ENCODE measurements at regions not wholly inside any gene's neighbourhood (a gene's known extent, or its start where the extent isn't known, plus 50 kb on each side); places are given as distances from the start of the nearest gene placed in this dataset.

DNA sequence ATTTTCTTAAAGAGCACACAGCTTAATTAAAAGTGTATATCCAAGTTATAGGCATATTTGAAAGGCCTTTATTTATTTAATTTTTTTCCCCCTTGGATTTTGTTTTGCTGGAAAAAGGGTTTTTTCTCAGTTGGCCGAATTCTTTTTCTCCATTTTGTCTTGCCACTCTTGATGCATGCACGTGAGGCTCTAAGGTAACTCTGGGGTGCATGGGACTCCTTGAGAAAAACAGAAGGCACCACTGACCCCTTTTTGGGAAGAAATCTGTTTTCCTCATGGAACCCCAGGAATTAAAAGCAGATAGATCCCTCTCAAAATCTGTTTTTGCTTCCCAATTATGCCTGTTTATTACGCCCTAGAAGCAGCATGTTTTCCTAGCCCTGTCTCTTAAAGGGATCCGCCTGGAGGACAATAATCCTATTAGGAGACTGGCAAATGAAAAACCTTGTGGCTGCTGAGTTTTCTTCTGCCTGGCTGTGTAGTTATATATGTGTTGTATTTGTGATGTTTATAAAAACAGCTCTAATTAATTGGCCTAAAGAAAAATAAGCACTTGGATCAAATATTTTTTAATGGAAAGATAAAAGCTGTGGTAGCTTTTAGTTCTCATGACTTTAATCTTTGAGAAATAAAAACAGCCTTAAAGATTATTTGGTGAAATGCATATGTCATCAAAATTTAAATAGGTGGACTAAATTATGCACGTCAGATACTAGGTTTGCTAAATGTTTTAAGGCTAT, 435.1 kb upstream of the CDH9 start:
- no peak overlapping the region for H3K9ac ChIP-seq (ENCODE audit: low read depth in 1 of 3, low read length in 3 of 3)
- no peak overlapping the region for H3K27ac ChIP-seq (ENCODE audit: low read depth, low read length)
- no peaks in the 10 kb centered on the region for H3K4me1 ChIP-seq (ENCODE audit: control insufficient read depth in 3 of 3, insufficient read depth in 3 of 3, low read length in 3 of 3)
- no peaks in the 10 kb centered on the region for H3K27me3 ChIP-seq (ENCODE audit: control insufficient read depth in 3 of 3, insufficient read depth in 3 of 3, low read length in 3 of 3)
- H3K36me3 ChIP-seq (ENCODE audit: control insufficient read depth in 3 of 3, insufficient read depth in 3 of 3, low read length in 3 of 3): no peaks in the 10 kb centered on the region
- no peak overlapping the region for H3K4me3 ChIP-seq (ENCODE audit: low read length in 3 of 3)
- no peaks in the 10 kb centered on the region for H3K9me3 ChIP-seq (ENCODE audit: control insufficient read depth in 3 of 3, low read length in 3 of 3)

DNA sequence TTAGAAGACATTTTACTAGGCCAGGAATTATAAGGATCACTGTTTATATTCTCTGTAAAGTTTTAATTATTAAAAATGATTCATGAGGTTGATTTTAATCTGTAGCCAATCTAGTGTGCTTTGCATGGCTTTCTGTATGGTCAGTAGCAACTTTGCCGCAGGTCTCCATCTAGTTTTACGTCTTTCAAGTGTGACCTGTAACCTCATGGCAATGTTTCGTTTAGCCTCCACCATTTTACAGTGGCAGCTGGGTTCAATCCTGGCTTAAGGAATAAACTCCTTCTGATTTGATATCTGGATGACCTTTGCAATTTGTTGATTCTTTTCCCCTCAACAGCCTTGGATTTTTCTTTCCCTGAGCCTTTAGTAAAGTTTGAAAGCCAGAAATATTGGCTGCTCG, 434.5 kb upstream of the CDH9 start:
- H3K27me3 ChIP-seq (ENCODE audit: control insufficient read depth in 3 of 3, insufficient read depth in 3 of 3, low read length in 3 of 3): no peaks in the 10 kb centered on the region
- H3K9ac ChIP-seq (ENCODE audit: low read depth in 1 of 3, low read length in 3 of 3): no peak overlapping the region
- H3K36me3 ChIP-seq (ENCODE audit: control insufficient read depth in 3 of 3, insufficient read depth in 3 of 3, low read length in 3 of 3): no peaks in the 10 kb centered on the region
- H3K4me1 ChIP-seq (ENCODE audit: control insufficient read depth in 3 of 3, insufficient read depth in 3 of 3, low read length in 3 of 3): no peaks in the 10 kb centered on the region
- H3K4me3 ChIP-seq (ENCODE audit: low read length in 3 of 3): no peak overlapping the region
- no peak overlapping the region for H3K27ac ChIP-seq (ENCODE audit: low read depth, low read length)
- no peaks in the 10 kb centered on the region for H3K9me3 ChIP-seq (ENCODE audit: control insufficient read depth in 3 of 3, low read length in 3 of 3)

- H3K9me3 ChIP-seq (ENCODE audit: control insufficient read depth in 3 of 3, low read length in 3 of 3): no peaks in the 10 kb centered on the region
- no peak overlapping the region for H3K4me3 ChIP-seq (ENCODE audit: low read length in 3 of 3)
- no peak overlapping the region for H3K27ac ChIP-seq (ENCODE audit: low read depth, low read length)
Measured at GRCh38 chr5:27472000-27472763, 433.8 kb upstream of the CDH9 start.

DNA sequence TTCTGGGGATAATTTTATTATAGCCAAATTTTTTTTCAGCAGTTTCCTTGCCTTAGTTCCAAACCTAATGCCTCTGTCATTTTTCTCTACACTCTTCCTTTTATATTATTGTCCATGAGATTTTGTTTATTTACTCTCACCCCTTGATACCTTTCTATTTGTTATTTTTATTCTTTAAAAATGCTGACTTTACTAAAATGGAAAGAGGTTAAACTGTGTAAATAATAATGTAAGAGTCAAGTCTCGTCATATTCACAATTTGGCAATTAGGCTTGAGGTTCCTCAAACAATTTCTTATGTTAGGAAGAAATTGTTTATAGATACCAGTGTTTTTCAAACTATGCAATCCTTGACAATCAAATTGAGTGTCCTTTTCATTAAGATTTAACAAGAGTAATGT, 428.6 kb upstream of the CDH9 start:
- Histone ChIP-seq H3K4me3 (ENCODE audit: low read length in 3 of 3) (no peak overlapping the region), H3K27me3 (ENCODE audit: control insufficient read depth in 3 of 3, insufficient read depth in 3 of 3, low read length in 3 of 3) (no peaks in the 10 kb centered on the region), H3K27ac (ENCODE audit: low read depth, low read length) (no peak overlapping the region), H3K9ac (ENCODE audit: low read depth in 1 of 3, low read length in 3 of 3) (no peak overlapping the region), H3K9me3 (ENCODE audit: control insufficient read depth in 3 of 3, low read length in 3 of 3) (no peaks in the 10 kb centered on the region), H3K4me1 (ENCODE audit: control insufficient read depth in 3 of 3, insufficient read depth in 3 of 3, low read length in 3 of 3) (no peaks in the 10 kb centered on the region), H3K36me3 (ENCODE audit: control insufficient read depth in 3 of 3, insufficient read depth in 3 of 3, low read length in 3 of 3) (no peaks in the 10 kb centered on the region)

More at GRCh38 chr5:27472000-27472763, 433.8 kb upstream of the CDH9 start:
- Histone ChIP-seq H3K36me3 (ENCODE audit: control insufficient read depth in 3 of 3, insufficient read depth in 3 of 3, low read length in 3 of 3) (no peaks in the 10 kb centered on the region), H3K27me3 (ENCODE audit: control insufficient read depth in 3 of 3, insufficient read depth in 3 of 3, low read length in 3 of 3) (no peaks in the 10 kb centered on the region), H3K9ac (ENCODE audit: low read depth in 1 of 3, low read length in 3 of 3) (no peak overlapping the region), H3K4me1 (ENCODE audit: control insufficient read depth in 3 of 3, insufficient read depth in 3 of 3, low read length in 3 of 3) (no peaks in the 10 kb centered on the region)

DNA sequence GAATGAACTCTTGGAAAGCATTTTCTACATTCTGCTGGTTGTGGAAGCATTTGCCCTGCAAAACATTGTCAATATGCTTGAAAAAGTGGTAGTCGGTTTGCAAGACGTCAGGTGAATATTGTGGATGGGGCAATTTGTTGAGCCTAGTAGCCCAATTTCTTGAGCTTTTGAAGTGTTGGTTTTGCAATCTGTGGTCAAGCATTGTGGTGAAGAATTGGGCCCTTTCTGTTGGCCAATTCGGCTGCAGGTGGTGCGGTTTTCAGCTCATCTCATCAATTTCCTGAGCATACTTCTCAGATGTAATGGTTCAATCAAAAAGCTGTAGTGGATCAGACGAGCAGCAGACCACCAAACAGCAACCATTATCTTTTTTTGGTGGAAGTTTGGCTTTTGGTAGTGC, 426.8 kb upstream of the CDH9 start:
- Histone ChIP-seq H3K27ac (ENCODE audit: low read depth, low read length) (no peak overlapping the region), H3K9me3 (ENCODE audit: control insufficient read depth in 3 of 3, low read length in 3 of 3) (no peaks in the 10 kb centered on the region), H3K4me3 (ENCODE audit: low read length in 3 of 3) (no peak overlapping the region), H3K9ac (ENCODE audit: low read depth in 1 of 3, low read length in 3 of 3) (no peak overlapping the region), H3K4me1 (ENCODE audit: control insufficient read depth in 3 of 3, insufficient read depth in 3 of 3, low read length in 3 of 3) (no peaks in the 10 kb centered on the region), H3K27me3 (ENCODE audit: control insufficient read depth in 3 of 3, insufficient read depth in 3 of 3, low read length in 3 of 3) (no peaks in the 10 kb centered on the region), H3K36me3 (ENCODE audit: control insufficient read depth in 3 of 3, insufficient read depth in 3 of 3, low read length in 3 of 3) (no peaks in the 10 kb centered on the region)

DNA sequence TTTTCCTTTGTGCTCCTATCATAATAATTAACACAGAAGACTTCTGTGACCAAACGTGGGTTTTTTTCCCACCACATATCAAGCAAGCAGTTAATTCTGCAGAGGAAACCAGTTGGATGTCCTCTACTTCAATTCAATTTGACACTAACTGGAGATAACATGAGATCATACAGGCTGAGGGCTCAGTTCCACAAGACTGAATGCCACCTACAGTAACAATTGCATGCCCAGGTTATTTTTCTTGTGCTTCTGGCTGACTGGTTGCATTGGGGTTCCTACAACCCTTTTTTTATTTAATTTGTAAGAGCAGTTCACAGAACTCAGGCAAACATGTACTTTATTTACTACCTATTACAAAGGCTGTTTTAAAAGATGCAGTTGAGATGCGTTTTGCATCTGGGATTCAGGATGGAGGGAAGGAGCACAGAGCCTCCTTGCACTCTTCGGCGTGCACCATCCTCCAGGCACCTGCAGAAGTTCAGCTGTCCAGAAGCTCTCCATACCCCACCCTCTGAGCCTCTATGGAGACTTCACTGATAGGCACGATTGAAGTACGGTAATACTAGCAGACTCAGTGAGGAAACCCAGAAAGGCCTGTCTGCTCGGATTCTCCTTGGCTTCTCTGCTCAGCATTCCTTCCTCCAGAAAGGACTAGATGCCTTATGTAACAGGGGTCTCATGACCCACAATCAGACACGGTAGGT, 425.2 kb upstream of the CDH9 start:
- Histone ChIP-seq H3K36me3 (ENCODE audit: control insufficient read depth in 3 of 3, insufficient read depth in 3 of 3, low read length in 3 of 3) (no peaks in the 10 kb centered on the region), H3K4me3 (ENCODE audit: low read length in 3 of 3) (no peak overlapping the region), H3K9ac (ENCODE audit: low read depth in 1 of 3, low read length in 3 of 3) (no peak overlapping the region), H3K27ac (ENCODE audit: low read depth, low read length) (no peak overlapping the region), H3K9me3 (ENCODE audit: control insufficient read depth in 3 of 3, low read length in 3 of 3) (no peaks in the 10 kb centered on the region), H3K27me3 (ENCODE audit: control insufficient read depth in 3 of 3, insufficient read depth in 3 of 3, low read length in 3 of 3) (no peaks in the 10 kb centered on the region), H3K4me1 (ENCODE audit: control insufficient read depth in 3 of 3, insufficient read depth in 3 of 3, low read length in 3 of 3) (no peaks in the 10 kb centered on the region)

DNA sequence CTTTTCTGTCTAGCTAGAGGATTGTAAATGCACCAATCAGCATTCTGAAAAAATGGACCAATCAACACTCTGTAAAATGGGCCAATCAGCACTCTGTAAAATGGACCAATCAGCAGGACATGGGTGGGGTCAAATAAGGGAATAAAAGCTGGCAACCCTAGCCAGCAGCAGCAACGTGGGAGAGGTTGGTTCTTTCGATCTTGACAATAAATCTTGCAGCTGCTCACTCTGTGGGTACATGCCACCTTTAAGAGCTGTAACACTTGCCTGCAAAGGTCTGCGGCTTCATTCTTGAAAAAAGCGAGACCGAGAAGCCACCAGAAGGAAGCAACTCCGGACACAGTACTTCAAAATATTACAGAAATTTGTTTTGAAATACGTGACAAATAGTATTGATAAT, 424.6 kb upstream of the CDH9 start:
- Histone ChIP-seq H3K27me3 (ENCODE audit: control insufficient read depth in 3 of 3, insufficient read depth in 3 of 3, low read length in 3 of 3) (no peaks in the 10 kb centered on the region), H3K36me3 (ENCODE audit: control insufficient read depth in 3 of 3, insufficient read depth in 3 of 3, low read length in 3 of 3) (no peaks in the 10 kb centered on the region), H3K4me1 (ENCODE audit: control insufficient read depth in 3 of 3, insufficient read depth in 3 of 3, low read length in 3 of 3) (no peaks in the 10 kb centered on the region), H3K9me3 (ENCODE audit: control insufficient read depth in 3 of 3, low read length in 3 of 3) (no peaks in the 10 kb centered on the region), H3K4me3 (ENCODE audit: low read length in 3 of 3) (no peak overlapping the region), H3K27ac (ENCODE audit: low read depth, low read length) (no peak overlapping the region), H3K9ac (ENCODE audit: low read depth in 1 of 3, low read length in 3 of 3) (no peak overlapping the region)

DNA sequence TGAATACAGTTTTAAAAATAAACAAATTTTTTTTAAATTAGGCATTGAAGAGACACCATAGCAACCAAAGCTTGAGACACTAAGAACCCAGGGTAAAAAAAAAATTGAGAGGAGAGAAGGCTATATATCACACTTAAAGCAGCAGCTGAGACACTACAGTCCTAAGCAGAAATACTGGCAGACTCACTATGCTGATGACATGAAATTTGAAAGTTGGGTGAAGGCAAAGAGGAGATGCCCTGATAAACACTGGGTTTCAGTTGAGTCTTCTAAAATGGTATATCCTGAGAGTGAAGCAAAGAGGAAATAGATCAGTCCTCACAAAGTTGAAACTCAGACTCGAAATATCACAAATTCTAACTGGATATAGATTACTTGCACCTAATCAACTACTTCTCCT, 419.9 kb upstream of the CDH9 start:
- Histone ChIP-seq H3K4me1 (ENCODE audit: control insufficient read depth in 3 of 3, insufficient read depth in 3 of 3, low read length in 3 of 3) (no peaks in the 10 kb centered on the region), H3K27ac (ENCODE audit: low read depth, low read length) (no peak overlapping the region), H3K4me3 (ENCODE audit: low read length in 3 of 3) (no peak overlapping the region), H3K36me3 (ENCODE audit: control insufficient read depth in 3 of 3, insufficient read depth in 3 of 3, low read length in 3 of 3) (no peaks in the 10 kb centered on the region), H3K9me3 (ENCODE audit: control insufficient read depth in 3 of 3, low read length in 3 of 3) (peaks cover 0 to 2% (median 0%) of the 10 kb centered on the region in 3 donors), H3K9ac (ENCODE audit: low read depth in 1 of 3, low read length in 3 of 3) (no peak overlapping the region), H3K27me3 (ENCODE audit: control insufficient read depth in 3 of 3, insufficient read depth in 3 of 3, low read length in 3 of 3) (no peaks in the 10 kb centered on the region)

DNA sequence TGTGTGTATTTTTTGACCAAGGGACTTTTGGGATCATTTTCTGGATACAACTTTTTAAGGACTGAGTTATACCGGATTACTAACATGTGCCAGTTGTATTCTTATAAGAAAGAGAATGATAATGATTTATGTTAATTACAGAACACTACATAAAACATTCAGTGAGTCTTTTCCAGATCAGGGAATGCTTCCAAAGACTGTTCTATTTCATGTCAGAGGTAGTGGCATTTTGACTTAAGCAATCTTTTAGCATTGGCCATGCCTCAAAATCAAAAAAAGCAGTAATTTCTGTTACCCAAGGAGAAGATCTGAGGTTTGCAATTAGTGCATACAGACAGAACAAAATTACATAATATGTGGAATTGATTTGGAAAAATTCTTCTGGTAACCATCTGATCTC, 413.0 kb upstream of the CDH9 start:
- no peak overlapping the region for H3K4me3 ChIP-seq (ENCODE audit: low read length in 3 of 3)
- no peak overlapping the region for H3K9ac ChIP-seq (ENCODE audit: low read depth in 1 of 3, low read length in 3 of 3)
- peaks cover 0 to 2% (median 0%) of the 10 kb centered on the region in 3 donors for H3K9me3 ChIP-seq (ENCODE audit: control insufficient read depth in 3 of 3, low read length in 3 of 3)
- no peaks in the 10 kb centered on the region for H3K27me3 ChIP-seq (ENCODE audit: control insufficient read depth in 3 of 3, insufficient read depth in 3 of 3, low read length in 3 of 3)
- no peaks in the 10 kb centered on the region for H3K4me1 ChIP-seq (ENCODE audit: control insufficient read depth in 3 of 3, insufficient read depth in 3 of 3, low read length in 3 of 3)
- H3K27ac ChIP-seq (ENCODE audit: low read depth, low read length): no peak overlapping the region
- H3K36me3 ChIP-seq (ENCODE audit: control insufficient read depth in 3 of 3, insufficient read depth in 3 of 3, low read length in 3 of 3): no peaks in the 10 kb centered on the region

GRCh38 chr5:27450607-27451006, 412.2 kb upstream of the CDH9 start:
- no peak overlapping the region for H3K9ac ChIP-seq (ENCODE audit: low read depth in 1 of 3, low read length in 3 of 3)
- H3K27me3 ChIP-seq (ENCODE audit: control insufficient read depth in 3 of 3, insufficient read depth in 3 of 3, low read length in 3 of 3): no peaks in the 10 kb centered on the region
- H3K4me1 ChIP-seq (ENCODE audit: control insufficient read depth in 3 of 3, insufficient read depth in 3 of 3, low read length in 3 of 3): no peaks in the 10 kb centered on the region
- no peaks in the 10 kb centered on the region for H3K36me3 ChIP-seq (ENCODE audit: control insufficient read depth in 3 of 3, insufficient read depth in 3 of 3, low read length in 3 of 3)
- peaks cover 0 to 2% (median 0%) of the 10 kb centered on the region in 3 donors for H3K9me3 ChIP-seq (ENCODE audit: control insufficient read depth in 3 of 3, low read length in 3 of 3)
- no peak overlapping the region for H3K4me3 ChIP-seq (ENCODE audit: low read length in 3 of 3)
- H3K27ac ChIP-seq (ENCODE audit: low read depth, low read length): no peak overlapping the region

All from skeletal muscle tissue (tissue), 3 donors.